ENCODE measurements at regions not wholly inside any gene's neighbourhood (a gene's known extent, or its start where the extent isn't known, plus 50 kb on each side); places are given as distances from the start of the nearest gene placed in this dataset.

DNA sequence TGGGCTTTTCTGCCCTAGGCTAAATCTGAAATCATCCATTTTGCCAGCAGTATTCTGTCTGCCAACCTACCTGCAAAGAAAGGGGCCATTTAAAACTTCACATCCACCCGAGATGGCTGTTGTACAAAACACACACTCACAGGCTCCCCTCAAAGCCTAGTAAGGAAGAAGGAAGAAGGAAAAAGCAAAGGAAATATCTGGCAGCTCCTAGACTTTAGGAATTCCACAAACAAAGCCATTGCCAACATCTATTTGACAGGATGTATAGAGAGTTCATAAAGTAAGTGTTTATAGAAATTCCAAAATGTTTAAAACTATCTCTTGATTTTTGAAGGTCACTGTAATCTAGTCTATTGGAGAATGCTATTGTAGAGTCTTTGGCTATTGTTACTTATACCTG lies 91.9 kb upstream of the THBS1 start:
- no peak for DNase-seq (ENCODE audit: low spot score)
- in situ Hi-C loops (cut with HindIII; ENCODE audit: low sequenced_read_pairs) = no loop called here

DNA sequence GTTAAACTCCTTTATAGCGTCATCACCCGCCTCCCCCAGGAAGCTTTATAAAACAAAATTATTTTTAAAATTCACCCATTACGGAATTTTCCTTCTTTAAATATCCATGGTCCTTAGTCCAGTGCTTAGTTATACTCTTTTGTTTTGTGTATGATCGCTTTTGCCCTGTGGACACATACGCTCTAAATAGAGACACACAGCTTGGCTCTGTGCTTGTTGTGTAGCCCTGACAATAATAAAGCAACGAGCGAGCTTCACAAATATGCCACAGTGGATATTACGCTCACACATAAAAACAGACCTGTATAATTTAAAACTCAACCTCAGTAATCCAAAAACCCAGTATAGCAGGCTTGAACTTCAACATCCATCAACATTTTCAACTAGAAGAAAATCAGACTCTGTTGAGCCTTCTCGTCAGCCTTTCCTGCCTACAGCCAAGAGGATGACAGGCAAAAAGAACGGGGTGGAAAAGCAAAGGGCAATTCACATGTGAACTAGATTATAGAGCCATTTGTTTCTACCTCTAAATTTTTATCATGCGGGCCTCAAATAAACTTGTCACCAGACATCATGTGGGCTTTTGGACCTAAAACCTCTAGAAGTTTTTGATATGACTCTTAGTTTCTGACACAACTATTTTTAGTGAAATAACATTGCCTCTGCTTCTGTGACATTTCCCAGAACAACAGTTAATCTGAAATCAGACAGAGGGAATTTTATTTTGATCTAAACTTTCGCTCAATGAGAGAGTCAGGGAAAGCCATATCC lies 89.6 kb upstream of the THBS1 start:
- no peak for DNase-seq (ENCODE audit: low spot score)
- in situ Hi-C loops (cut with HindIII; ENCODE audit: low sequenced_read_pairs) = no loop called here

DNA sequence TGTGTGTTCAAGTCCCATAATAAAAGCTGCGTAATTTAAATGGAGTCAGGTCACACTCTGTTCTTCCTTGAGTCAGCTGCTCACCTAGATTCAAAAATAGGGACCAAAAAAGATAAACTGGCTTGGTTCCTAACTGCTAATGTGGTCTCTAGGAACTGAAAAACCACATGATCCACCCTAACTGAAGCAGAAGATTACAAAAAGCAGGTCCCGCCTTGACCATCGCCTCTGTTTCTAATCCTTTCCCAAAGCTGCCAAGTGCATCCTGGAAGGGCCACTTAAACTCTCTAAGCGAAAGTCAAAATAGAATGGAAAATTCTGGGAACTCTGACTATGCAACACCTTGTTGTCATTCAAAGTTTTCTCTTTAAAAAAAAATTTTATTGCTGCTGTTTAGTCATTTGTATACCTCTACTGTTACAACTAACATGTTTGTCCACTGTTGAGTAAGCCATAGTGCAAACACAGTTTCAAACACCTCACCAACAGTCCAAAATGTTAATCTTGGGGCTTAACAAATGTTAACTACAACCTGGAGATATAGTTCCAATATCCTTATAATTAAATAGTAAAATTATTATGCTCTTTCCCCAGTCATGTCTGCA lies 88.9 kb upstream of the THBS1 start:
- in situ Hi-C loops (cut with HindIII; ENCODE audit: low sequenced_read_pairs) = no loop called here
- no peak for DNase-seq (ENCODE audit: low spot score)

DNA sequence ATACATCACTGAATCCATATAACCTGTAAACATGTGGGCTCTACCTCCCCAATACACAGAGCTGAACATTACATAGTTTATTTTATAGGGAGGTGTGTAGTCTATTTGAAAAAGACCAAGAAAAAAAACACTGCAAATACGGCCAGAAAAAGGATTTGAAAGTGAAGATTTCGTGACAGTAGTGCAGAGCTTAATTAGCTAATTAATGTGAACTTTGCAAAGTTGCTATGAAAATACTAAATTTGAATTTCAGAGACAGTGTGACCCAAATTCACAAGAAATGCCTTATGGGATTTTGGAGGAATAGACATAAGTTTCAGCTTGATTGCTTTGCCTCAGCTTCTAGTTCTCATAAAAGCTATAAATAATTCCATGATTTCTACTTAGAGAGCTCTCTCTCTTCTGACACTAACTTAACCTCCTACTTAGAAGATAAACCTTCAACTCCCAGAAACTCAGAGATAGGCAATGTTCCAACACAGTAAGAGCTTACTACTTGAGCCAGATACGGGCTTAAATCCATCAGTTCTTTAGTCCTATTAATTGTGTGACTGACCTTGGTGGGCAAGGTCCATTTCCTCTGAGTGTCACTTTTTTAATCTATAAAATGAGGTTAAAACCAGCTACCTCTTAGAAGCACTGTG lies 87.3 kb upstream of the THBS1 start:
- in situ Hi-C loops (cut with HindIII; ENCODE audit: low sequenced_read_pairs) = no loop called here
- no peak for DNase-seq (ENCODE audit: low spot score)

DNA sequence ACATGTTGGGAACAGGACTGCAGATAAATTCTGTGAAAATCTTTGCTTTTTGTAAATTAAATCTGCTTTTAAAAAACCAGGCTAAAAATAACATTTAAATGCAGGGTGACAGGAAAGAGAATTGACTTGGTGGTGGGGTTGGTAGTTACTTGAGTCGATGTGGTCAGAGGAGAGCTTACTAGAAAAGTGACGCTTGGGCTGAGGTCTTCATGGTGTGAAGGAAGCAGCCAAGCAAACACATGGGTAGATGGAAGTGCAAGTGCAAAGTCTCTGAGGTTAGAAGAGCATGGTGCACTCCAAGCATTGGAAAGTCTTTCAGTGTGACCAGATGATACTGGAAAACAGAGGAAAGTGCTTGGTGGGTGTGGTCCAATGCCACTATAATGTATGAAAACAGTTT lies 86.4 kb upstream of the THBS1 start:
- no peak for DNase-seq (ENCODE audit: low spot score)
- in situ Hi-C loops (cut with HindIII; ENCODE audit: low sequenced_read_pairs) = no loop called here

DNA sequence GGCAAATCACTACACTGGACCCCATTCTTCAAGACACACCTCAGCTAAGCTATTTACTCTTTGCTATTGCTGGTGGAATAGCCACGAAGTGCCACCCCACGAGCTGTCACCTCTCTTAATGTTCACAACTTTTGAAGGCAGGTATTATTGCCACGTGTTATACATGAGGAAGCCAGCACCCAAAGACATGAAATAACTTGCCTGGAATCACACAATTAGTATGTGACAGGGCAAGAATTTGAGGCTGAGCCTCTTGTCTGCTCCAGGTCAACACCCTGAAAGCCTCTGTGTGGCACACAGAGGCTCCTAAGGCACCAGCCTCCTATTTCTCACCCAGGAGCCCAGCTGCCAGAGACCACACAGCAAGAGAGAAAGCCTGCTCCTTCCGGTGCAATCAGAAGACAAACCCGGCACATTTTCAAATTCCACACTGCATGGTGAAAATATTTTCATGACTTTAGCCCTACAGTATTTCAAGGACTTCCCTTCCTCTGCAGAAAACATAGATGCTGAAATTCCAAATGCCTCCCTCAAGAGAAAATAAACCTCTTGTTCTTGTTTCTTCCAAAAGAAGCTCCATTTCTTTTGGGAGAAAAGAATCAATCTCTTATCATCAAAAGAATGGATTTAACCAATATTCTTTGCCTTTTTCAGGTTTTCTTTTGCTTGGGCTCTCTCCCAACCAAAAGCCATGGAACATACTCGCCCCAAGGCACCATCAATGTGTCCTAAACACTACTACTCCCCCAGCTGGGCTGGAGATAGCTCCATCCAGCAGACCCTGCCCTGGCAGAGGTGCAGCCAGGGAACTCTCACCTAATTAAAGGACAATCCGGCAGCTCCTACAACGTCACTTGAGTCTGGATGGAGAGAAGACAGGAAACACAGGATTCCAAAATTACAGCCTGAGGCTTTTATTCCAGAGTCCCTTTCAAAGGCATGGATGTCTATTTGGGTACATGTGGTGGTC lies 84.7 kb upstream of the THBS1 start:
- no peak for DNase-seq (ENCODE audit: low spot score)
- in situ Hi-C loops (cut with HindIII; ENCODE audit: low sequenced_read_pairs) = no loop called here

DNA sequence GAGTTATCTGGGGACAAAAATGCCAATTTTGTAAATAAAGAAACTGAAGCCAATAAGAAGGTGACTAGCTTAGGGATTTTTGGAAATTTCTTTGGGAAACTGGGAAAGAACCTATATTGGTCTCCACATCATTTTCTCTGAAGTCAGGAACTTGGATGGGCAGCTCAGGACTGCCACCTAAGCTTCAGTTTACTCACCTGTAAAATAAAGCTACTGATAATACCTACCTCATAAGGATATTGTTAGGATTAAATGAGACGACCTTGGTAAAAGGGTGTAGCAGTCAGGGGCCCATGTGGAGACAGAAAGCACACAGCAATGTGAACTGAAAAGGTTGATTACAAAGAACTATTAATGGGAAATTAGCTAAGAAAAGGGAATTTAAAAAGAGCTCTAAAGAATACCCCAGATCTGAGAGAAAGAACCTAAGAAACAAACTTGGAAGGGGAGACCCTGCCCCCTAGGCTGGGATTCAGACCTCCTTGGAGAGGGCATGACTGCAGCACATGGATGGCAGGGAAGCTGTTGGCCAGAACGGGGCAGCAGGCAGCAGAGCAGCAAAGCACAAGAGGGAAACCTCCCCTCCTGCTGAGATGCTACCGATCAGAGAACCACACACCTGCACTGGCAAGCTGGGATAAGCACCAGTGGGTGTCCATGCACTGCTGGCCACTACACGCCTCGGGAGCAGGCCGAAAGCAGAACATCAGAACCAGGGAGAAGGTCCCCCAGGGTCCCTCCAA lies 83.7 kb upstream of the THBS1 start:
- in situ Hi-C loops (cut with HindIII; ENCODE audit: low sequenced_read_pairs) = no loop called here
- DNase-seq (ENCODE audit: low spot score) = peak; percentile 23

DNA sequence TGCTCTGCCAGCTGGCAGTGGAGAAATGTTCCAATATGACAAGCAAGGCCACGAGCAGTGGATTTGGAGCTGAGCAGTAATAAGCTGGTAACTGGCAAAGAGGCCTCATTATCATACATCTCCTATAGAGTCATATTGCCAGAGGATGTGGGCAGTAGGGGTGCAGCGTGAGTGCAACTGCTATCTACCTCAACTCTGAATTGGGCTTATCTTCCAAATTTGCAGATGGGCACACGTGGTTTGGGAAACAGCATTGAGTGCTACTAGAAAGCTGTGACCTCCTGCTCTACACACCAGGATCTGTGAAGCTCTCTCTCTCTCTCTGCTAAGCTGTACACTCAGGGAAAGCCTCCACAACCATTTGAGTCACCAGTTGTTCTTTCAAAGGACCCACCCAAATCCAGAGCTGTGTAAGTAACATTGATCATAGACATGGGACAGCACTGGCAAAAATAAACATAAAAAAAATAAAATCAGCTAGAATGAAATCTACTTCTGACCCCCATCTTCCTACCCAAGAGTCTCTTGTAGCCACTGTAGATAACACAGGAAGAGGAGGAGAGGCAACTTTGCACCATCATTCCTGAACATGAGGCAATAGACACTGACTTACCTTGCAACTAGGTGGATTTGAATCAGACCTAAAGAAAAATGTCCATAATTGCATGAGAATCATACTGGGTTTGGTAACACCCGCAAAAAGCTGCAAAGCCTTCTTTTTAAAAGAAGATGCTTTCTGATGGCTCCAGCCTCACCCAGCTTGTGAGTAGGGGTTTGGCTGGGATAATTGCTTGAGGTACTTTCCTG lies 82.9 kb upstream of the THBS1 start:
- in situ Hi-C loops (cut with HindIII; ENCODE audit: low sequenced_read_pairs) = no loop called here
- DNase-seq (ENCODE audit: low spot score) = no peak

DNA sequence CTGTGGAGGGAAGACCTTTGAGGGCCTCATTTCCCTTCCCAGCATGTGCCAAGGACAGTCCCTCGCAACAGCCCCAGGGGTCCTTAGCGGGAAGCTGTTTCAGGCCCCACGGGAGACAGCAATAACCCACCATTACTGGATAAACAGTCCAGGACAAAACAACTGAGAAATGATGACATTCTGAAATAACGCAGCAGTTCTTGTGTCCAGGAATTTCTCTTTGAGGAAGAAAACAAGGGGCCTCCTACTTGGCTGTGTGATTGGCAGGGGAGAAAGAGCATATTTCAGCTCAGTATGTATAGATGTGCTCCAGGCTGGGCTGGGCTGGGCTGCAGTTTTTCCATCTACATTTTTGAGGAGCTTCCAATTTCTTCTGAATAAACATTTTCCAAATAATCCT lies 82.2 kb upstream of the THBS1 start:
- in situ Hi-C loops (cut with HindIII; ENCODE audit: low sequenced_read_pairs) = no loop called here
- DNase-seq (ENCODE audit: low spot score) = no peak

DNA sequence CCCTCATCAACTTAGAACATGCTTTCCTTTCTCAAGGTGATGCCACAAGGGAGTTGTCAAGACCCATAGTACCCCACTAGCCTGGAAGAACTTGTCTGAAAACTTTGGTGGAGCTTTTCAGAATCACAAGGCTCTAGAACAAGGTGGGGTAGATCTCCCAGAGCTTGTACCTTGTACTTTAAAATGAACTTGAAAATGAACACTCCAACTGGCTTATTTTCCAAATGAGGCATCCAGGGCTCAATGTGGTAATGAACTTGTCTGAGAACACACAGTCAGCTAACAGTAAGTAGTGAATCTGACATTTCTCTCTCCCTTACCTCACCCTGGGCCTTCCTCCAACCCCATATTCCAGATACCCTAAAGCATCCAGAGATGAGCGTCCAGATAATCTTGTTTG lies 81.8 kb upstream of the THBS1 start:
- no peak for DNase-seq (ENCODE audit: low spot score)
- in situ Hi-C loops (cut with HindIII; ENCODE audit: low sequenced_read_pairs) = no loop called here

DNA sequence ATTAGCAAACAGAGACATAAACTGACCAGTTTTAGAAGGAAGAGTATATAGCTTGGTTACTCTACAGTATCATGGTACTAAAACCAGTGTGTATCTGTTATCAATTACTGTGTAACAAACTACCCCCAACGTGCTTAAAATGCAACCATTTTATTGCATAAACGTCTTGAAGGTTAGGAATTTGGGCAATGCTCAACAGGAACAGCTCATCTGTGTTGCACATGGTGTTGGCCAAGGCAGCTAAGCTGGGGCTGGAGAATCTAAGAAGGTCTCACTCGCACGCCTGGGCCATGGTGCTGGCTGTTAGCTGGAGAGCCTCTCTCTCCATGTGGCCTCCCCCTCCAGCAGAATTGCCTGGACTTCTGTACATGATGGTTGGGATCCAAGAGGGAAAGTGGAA lies 81.2 kb upstream of the THBS1 start:
- no peak for DNase-seq (ENCODE audit: low spot score)
- in situ Hi-C loops (cut with HindIII; ENCODE audit: low sequenced_read_pairs) = no loop called here

DNA sequence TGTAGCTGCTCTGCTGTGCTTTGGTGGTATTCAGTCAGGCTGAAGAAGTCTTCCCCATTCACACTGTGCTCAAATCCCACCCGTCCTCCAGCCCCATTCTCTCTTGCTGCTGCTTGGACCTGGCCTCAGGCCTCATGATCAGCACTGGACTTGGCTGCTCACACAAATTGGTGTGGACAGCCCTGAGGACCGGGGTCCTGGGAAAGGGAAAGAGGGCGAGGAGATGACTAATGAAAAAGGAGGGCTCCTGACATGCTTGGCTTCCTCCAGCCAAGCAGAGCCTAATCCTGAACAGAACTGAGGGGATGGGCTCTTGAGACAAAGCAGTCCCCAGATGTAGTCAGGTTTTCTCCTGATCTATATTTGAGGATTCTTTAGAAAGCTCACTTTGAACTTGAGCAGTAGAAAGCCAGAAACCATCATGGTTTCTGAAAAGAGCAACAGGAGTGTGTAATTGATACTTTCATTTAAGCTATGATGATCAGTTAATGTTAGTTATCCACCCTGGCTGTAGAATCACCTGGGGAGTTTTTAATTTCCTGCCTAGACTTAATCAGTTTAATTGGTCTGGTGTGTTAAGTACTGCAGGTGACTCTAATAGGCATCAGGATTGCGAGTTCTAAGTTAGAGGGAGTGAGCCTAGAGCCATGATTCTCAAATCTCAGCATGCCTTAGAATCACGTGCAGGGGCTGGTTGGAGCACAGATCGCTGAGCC lies 79.4 kb upstream of the THBS1 start:
- in situ Hi-C loops (cut with HindIII; ENCODE audit: low sequenced_read_pairs) = no loop called here
- no peak for DNase-seq (ENCODE audit: low spot score)

DNA sequence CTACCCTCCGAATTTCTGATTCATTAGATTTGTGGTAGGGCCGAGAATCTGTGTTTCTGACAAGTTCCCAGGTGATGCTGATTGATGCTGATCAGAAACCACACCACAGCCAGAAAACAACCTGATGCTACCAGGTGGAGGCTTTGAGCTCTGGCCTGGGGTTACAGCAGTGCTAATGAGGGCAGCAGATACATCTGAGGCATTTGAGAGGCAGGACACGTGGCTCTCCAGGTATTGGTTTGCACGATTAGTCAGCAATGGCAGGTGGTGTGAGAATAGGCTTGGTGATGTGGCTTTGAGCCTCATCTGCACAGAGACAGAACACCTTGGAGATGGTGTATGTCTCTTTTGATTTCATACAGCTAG lies 78.8 kb upstream of the THBS1 start:
- no peak for DNase-seq (ENCODE audit: low spot score)
- in situ Hi-C loops (cut with HindIII; ENCODE audit: low sequenced_read_pairs) = no loop called here

DNA sequence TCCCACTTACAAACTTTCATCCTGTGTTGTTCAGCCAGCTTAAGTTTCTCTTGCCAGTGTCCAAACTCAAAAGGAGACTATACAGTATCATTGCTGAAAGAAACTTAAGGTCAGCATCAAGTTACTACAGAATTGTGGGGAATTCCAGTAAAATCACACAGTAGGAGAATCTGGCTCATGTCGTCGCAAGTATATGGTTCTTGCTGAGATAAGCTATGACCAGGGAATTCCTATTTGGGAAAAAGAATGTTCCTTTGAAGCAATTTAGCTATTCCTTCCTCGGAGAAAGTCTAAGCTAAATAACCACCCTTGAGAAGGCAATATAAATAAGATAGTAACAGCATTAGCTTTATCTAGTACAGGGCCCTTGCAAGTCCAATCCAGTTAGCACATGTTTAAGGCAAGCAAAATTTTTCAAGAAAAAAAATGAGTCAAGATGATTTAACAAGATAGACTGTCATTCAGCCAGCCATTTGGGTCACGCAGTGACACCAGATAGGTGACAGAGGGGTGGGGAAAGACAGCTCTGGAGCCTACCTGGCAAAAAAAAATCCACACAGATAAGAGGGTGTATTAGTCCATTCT lies 78.2 kb upstream of the THBS1 start:
- in situ Hi-C loops (cut with HindIII; ENCODE audit: low sequenced_read_pairs) = no loop called here
- no peak for DNase-seq (ENCODE audit: low spot score)

DNA sequence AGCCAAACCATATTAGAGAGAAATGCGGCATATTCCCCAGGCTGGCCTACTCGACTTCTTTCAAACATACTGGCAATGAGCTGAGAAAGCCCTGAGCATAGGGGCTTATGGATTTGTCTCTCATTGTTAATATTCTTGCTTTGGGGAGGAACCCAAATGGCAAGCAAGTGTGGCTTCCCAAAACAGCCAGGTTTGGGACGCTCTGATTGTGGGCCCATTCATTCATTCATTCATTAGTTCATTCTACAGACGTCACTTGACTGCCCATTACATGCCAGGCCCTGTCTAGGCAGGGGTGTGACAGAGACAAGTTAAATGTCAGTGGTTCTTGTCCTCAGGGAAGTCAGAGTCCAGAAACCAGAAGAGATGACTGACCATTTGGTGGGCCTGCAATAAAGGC lies 77.4 kb upstream of the THBS1 start:
- in situ Hi-C loops (cut with HindIII; ENCODE audit: low sequenced_read_pairs) = no loop called here
- DNase-seq (ENCODE audit: low spot score) = no peak

DNA sequence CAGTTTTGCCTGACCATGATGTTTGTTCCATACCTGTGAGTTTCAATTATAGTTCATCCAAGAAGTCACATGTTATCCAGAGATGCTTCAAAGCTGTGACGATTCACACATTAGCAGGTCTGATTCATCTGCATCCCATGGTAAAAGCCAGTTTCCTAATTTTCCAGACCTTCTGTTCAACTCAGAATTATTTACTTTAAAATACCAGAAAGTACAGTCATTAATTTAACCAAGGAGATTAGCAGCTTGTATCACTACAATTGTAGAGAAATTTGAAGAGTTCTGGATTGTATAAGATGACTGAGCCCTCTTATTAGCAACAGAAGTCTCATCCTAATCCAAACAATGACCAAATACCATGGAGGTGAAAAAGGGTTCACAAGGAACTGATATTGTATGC lies 76.1 kb upstream of the THBS1 start:
- DNase-seq (ENCODE audit: low spot score) = no peak
- in situ Hi-C loops (cut with HindIII; ENCODE audit: low sequenced_read_pairs) = no loop called here

DNA sequence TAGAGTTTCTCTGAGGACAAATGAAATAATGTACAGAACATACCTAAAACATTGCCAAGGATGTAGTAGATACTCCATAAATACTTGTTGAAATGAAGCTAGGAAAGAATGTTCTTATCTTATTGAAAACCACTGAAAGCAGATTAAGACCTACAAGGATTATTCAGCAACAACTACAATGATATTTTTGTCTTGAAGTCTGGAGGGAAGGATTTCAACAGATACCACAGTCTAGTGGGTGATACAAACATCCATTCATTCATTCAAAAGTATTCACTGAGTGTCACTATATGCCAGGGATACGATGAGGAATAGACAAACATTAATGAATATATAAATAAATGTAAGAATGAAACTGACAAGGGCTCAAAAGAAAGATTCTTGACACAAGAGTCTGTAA lies 74.7 kb upstream of the THBS1 start:
- in situ Hi-C loops (cut with HindIII; ENCODE audit: low sequenced_read_pairs) = no loop called here
- no peak for DNase-seq (ENCODE audit: low spot score)

Data from G401 (cell line).